Hepatocyte (in vitro differentiated cells): ENCODE measurements at regions not wholly inside any gene's neighbourhood (a gene's known extent, or its start where the extent isn't known, plus 50 kb on each side); places are given as distances from the start of the nearest gene placed in this dataset.

Experiments used
- CTCF ChIP-seq: fragments of 200-600 bp; sonication (generic); IDR thresholded peaks from 2 replicates; pipeline ENCODE4 v1.5.1; 2016; ENCODE audit warnings: antibody characterized with exemption, mild to moderate bottlenecking; ENCODE audit not compliant: poor library complexity
- EZH2 ChIP-seq: fragments of 200-600 bp; sonication (generic); IDR thresholded peaks from 2 replicates; pipeline ENCODE4 v1.6.1; 2016; ENCODE audit warnings: antibody characterized with exemption, mild to moderate bottlenecking, borderline replicate concordance

GRCh38 chr18:77365667-77366066 lies 116.0 kb downstream of the GALR1 start:
- no peak for TF ChIP-seq CTCF
- no peak for TF ChIP-seq EZH2
